A172 (cell line): ENCODE measurements at regions not wholly inside any gene's neighbourhood (a gene's known extent, or its start where the extent isn't known, plus 50 kb on each side); places are given as distances from the start of the nearest gene placed in this dataset.

Experiments
- DNase-seq: peaks from one replicate; pipeline ENCODE4 v3.0.0-alpha.2; 2015; ENCODE audit warnings: low spot score

GRCh38 chr13:100855151-100855550 is 180.6 kb upstream of the TMTC4 start:
- DNase-seq = no peak

- no peak for DNase-seq
These were observed 179.4 kb upstream of the TMTC4 start for GRCh38 chr13:100854006-100854405.

GRCh38 chr13:100853434-100853833 is 178.8 kb upstream of the TMTC4 start:
- no peak for DNase-seq

- no peak for DNase-seq
These were observed 177.6 kb upstream of the TMTC4 start for GRCh38 chr13:100852146-100852545.

GRCh38 chr13:100848304-100848703 is 173.7 kb upstream of the TMTC4 start:
- DNase-seq = no peak

GRCh38 chr13:100845128-100845757 is 170.6 kb upstream of the TMTC4 start:
- no peak for DNase-seq

- DNase-seq = no peak
These were observed 167.5 kb upstream of the TMTC4 start for GRCh38 chr13:100842136-100842535.

- DNase-seq = no peak
These were observed 163.8 kb upstream of the TMTC4 start for GRCh38 chr13:100838387-100838786.

GRCh38 chr13:100837631-100838030 is 163.0 kb upstream of the TMTC4 start:
- DNase-seq = no peak

- peak; percentile 35 for DNase-seq
These were observed 162.1 kb upstream of the TMTC4 start for GRCh38 chr13:100836711-100837110.

- no peak for DNase-seq
These were observed 161.1 kb upstream of the TMTC4 start for GRCh38 chr13:100835695-100836094.

GRCh38 chr13:100833427-100833826 is 158.8 kb upstream of the TMTC4 start:
- no peak for DNase-seq

GRCh38 chr13:100828226-100828625 is 153.6 kb upstream of the TMTC4 start:
- no peak for DNase-seq

- no peak for DNase-seq
These were observed 153.0 kb upstream of the TMTC4 start for GRCh38 chr13:100827489-100828176.

GRCh38 chr13:100826441-100826840 is 151.8 kb upstream of the TMTC4 start:
- no peak for DNase-seq

- no peak for DNase-seq
These were observed 151.0 kb upstream of the TMTC4 start for GRCh38 chr13:100825557-100825956.

- no peak for DNase-seq
These were observed 149.8 kb upstream of the TMTC4 start for GRCh38 chr13:100824366-100824765.

GRCh38 chr13:100823448-100823847 is 148.9 kb upstream of the TMTC4 start:
- no peak for DNase-seq

GRCh38 chr13:100822871-100823443 is 148.4 kb upstream of the TMTC4 start:
- DNase-seq = no peak

GRCh38 chr13:100818711-100819110 is 144.1 kb upstream of the TMTC4 start:
- DNase-seq = no peak

- DNase-seq = no peak
These were observed 143.3 kb upstream of the TMTC4 start for GRCh38 chr13:100817928-100818327.

- no peak for DNase-seq
These were observed 141.0 kb upstream of the TMTC4 start for GRCh38 chr13:100815476-100816046.

GRCh38 chr13:100812982-100813584 is 138.5 kb upstream of the TMTC4 start:
- DNase-seq = no peak
